ENCODE measurements at regions not wholly inside any gene's neighbourhood (a gene's known extent, or its start where the extent isn't known, plus 50 kb on each side); places are given as distances from the start of the nearest gene placed in this dataset.

GRCh38 chr4:157768419-157768818 is 404.4 kb downstream of the GASK1B start:
- TF ChIP-seq CTCF (IDR thresholded peaks at IDR 0.05) (no peak), POLR2A (IDR thresholded peaks at IDR 0.05) (no peak)

Measured in testis (tissue), 2 donors.